NCI-H82 (cell line): ENCODE measurements at regions not wholly inside any gene's neighbourhood (a gene's known extent, or its start where the extent isn't known, plus 50 kb on each side); places are given as distances from the start of the nearest gene placed in this dataset.

Source experiments
- DNase-seq: peaks from one replicate; lab custom pipeline; 2025; lab: John Stamatoyannopoulos, UW

DNA sequence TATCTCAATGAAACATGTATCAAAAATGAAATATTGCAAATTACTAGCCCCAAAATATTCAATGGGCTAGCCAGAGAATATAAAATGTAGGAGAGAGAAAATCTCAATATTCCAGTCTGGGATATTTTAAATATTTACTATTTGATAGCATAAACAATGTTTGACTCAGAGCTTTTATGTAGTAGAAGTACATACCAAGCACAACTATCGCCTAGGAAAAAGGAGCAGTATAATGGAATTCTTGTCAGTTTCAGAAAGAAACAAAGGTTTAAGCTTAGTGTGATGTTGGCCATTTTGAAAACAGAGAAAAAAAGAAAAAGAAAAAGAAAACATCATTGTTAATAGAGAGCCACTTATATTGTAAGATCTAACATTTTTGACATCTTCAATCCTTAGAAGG, 1961.9 kb upstream of the CELF4 start:
- no peak for DNase-seq

DNA sequence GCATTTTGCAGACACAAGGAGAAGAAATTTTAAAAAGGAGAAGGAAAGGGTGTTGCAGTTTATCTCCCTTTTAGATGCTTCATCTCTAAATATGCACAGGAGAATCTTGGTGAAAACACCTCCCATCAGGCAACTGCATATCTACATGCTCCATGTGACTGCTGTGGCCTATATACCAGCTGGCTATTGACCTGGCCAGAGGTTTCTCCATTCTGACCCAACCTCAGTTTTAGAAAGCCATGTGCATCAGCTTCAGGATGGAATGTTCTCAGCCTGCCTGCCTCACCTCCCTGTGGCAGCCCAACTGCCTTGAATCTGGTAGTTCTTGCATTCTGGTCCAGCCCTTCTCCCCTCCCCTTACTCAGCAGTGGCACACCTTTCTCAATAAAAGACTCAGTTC, 1958.8 kb upstream of the CELF4 start:
- DNase-seq = no peak

DNA sequence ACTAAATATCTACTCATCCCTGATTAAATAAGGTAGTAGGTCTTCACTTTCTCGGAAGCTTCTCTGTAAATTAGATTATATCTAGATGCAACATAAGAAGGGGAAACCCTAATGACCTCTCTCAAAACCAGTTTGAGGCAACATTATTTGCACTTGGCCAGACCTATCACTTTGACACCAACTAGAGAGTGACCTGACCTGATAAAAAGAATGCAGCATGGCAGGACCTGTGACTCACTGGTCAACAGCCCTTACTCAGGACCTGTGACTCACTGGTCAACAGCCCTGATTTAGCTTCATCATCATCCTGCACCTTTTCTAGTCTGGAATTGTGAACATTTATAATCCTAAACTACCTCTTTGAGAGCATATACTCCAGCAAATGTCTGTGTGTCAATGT, 1957.7 kb upstream of the CELF4 start:
- DNase-seq = no peak

DNA sequence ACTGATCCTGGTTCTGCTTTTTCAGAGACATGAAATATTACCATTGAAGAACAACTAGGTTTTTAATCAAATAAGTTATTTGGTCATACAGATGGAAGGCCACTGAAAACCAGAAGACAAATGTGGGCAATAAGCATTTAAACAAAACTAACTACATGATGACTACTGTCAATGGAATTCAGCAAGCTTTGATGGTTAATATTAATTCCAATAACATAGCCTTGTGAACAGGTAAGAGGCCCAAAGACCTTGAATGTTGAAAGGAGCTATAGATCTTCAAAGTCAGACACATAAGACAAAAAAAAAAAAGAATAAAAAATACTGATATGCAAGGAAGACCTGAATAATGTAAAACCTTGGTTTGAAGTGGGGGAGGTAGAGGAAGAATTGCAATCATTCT, 1955.6 kb upstream of the CELF4 start:
- no peak for DNase-seq

DNA sequence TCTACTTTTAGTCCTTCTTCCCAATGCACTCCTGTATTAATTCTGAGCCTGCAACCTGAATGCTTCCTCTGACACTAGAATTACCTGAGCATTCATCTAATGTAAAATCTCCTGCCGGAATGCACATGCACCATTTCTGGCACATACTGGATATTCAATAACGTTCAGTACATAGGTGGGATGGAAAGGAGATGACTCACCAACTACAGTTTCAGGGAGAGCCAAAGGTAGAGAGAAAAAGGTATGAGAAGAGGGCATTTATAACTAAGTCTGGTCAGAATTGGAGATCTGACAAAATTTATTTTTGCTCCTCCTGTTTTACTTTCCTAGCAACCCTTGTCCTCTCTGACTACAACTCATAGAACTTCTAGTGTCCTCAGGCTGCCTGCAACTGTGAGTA, 1954.1 kb upstream of the CELF4 start:
- no peak for DNase-seq

DNA sequence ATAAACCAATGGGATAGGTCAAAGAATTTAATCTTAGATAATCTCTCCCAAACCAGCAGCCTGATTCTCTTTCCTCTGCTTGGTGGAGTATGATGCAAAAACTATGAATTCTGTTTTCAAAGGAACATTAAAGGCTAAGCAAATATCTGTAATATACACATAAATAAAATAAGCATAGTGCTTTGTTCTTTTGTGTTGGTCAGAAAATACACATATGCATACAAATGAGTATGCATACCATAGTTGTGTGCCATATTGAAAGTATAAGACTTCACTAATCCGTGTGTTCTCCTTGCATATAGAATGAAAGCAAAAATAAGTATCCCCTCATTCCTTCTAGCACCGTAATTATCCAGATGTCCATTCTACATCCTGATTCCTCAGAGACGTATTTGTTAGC, 1949.7 kb upstream of the CELF4 start:
- DNase-seq = no peak

DNA sequence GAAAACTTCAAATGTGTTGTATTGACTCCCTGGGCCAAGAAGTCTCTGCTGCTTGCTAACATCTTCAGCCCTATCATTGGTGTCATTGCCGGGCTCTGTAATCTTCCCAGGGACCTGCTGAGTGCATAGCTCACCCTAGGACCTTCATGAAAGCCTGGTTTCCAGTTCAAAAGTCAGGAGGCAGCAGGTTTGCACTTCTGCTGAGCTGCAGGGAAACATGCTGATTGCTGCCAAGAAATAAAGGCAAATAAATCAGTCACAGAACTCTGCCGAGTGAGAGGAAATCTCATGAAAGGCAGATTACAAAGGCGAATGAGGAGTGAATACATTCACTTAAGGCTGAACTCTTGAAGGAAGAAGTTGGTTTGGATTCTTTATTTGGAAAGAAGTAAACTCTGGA, 1947.6 kb upstream of the CELF4 start:
- DNase-seq = no peak

DNA sequence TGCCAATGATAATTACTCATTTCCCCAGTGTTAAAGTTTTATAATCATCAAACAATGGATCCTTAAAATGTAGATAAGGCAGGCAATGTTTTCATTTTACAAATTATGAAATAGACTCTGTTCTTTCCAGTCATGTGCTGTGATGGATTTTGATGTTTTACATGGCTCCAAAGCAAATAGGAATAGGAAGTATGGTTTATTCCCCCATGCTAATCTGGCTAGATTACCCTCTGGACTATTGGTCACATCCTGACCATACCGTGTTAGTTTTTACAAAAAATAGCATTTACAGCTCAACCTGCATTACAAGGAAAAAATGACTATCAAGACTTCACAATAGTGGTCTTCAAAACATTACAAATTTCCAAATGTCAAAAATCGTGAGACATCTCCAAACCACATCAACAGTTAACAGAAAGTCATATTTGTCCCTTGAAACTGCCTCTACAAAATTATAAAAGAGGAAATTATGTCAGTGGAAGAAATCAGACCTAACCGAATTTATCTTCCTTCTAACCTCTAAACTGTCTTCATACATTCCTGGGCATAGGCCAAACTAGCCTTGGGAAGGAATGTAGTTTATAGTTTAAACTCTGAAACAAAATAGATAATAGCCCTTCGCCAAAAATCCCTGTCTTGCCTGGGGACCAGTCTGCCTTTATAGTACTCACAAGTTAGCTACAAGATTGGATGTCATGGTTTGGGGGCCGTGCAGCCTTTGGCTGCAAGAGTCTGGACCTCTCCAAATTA, 1941.2 kb upstream of the CELF4 start:
- DNase-seq = no peak

DNA sequence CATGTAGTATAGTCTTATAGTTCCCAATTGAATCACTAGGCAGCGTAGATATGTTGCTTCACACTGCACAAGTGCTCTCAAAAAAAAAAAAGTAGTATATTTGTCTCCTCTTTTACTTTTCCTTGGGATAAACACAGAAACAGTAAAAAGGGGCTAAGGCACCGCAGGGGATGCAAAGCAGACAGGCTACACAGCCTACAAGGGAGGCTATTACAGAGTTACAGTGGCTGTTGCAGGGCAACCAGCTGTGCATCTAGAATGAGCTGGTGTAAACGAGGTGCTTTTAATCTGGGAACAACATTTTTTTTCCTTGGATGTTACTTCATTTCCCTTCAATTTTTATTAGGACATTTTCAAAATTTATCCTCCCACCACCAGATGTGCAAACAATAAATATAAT, 1934.7 kb upstream of the CELF4 start:
- DNase-seq = no peak

DNA sequence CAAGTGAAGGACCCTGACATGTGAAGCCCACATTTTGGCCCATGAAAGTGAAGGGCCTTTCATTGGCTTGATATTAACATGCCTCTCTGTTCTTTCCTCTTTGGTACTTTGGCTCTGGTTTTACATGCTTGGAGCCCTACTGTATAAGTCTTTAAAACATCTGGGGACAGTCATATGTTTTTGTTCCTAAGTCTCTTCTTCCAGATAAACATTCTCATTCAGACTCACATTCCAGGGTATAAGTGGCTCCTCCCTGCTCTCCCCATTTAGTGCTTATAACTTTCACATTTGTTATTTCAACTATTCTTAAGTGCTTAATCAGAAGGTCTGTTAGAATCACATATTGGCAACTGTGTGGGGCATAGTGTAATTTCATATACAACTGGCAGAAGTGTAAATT, 1932.2 kb upstream of the CELF4 start:
- DNase-seq = no peak

DNA sequence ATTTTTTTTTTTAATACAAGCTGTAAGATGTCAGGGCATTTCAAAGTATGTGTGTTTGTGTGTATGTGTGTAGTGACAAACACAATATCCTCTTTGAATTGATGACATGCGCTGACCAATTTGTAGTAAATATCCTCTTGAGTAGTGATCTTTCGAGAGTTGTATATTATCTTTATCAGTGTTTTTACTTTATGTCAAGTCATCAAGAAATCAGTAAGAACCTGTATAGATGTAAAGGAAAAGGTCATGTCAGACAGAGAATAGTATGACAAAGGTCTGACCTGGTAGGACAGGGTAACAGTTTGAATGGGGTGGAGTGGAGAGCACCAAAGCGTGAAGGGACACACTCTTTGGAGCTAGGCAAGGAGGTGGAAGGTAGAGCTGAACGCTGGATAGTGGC, 1931.4 kb upstream of the CELF4 start:
- no peak for DNase-seq

DNA sequence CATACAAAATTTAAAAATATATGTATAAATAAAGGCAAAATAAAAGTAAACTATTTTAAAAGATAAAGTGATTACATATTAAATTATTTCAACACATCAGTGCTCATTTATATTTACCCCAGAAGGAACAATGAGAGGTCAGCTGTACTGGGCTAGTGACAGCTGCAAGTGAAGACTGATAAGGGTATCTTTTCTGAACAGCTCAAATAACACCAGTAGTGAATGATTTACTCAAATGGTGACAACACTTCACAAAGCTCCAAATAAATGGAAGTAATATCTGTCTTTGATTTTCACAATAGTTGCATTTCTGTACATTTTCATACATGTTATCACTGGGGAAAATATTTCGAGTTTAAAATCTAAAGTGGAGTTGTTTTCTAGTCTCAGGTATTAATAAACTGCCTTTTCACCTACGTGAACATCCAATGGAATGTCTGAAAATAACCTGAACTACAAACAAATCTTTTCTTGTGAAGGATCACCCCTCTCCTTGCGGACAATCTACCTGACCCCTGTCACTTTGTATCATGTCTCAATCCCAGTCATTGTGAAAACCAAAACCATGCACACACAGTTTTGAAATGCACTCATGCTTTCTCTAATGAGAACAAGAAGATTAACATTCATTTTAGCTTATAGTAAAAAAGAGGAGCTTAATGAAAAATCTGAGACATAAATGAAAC, 1928.8 kb upstream of the CELF4 start:
- no peak for DNase-seq

DNA sequence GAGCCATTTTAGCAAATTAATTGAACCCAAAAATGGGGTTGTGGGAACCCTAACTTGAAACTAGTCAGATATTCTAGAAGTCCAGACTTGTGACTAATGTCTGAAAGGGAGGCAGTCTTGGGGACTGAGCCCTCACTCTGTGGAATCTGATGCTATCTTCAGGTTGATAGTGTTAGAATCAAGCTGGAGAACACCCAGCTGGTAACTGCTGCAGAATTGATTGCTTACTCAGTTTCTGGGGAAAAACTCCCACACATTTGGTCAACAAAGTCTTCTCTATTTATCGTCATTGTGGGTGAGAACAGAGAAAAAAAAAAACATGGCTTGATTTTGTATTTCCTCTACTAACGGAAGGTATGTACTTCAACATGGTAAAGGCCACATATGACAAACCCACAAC, 1925.8 kb upstream of the CELF4 start:
- no peak for DNase-seq

DNA sequence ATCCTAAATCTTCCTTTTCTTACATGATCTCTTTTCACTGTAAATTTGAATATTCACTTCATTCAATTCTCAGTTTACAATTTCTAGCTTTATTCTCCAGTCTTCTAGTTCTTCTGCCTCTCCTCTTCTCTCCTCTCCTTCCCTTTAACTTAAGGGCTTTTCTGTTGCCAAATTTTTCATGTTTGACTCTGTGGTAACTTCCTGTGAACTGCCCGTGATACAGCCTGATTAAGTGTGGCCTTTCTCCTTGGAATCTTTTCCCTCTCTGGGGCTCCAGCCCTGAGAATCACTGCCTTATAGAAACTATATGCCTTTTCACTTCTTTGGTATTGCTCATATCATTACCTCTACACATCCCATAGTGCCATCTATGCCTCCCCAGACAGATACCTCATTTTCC, 1923.8 kb upstream of the CELF4 start:
- DNase-seq = peak; percentile 2

DNA sequence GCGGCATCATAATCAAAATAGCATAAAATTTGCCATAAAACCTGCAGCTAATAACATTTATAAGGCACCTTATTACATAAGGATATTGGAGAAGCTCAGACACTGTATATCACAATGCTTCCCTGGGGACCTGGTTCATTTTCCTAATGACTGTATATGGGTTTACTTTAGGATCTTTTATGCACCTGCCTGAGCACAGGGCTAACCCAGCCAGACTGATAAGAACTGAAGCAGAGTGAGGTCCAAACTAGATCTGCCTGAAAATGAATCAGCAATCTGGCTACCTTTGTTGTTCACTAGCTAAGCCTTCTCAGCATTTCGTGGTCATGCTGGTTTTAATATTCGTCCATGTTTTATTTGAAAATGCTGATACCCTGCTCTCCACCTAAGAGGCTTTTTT, 1922.3 kb upstream of the CELF4 start:
- peak; percentile 64 for DNase-seq

DNA sequence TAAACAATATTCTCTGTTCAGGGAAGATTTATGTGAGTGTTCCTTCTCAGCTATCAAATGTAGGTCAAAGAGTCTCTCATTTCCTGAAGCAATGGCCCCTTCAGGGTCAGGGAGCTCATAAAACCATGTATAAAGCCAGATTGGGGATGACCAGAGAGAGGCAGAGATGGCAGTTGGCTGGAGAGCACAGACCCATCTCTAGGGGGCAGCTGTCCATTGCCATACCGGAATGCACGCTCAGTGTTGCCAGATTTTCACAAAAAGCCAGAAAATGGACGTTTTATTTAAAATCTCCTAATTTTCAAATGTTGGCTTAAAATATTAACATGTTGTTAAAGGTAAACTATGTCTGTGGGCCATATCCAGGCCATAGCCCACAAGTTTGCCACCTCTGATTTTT, 1920.7 kb upstream of the CELF4 start:
- no peak for DNase-seq

DNA sequence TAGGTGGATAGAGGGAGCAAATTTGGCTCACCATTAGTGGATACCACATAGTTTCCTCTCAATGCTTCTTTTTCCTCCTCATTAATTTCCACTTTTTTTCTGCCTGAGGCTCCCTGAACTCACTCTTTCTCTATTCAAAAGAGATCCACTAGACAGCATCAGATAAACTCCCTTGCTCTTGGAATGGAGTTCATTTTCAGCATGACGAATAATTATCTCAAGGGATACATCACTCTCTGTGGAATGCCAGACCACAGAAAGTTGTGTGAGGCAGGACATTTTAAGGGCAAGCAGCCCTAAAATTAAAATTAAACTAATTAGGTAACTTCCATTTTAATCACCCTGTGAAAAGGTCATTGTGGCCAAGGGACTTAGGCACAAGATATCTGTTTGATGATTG, 1920.1 kb upstream of the CELF4 start:
- no peak for DNase-seq

DNA sequence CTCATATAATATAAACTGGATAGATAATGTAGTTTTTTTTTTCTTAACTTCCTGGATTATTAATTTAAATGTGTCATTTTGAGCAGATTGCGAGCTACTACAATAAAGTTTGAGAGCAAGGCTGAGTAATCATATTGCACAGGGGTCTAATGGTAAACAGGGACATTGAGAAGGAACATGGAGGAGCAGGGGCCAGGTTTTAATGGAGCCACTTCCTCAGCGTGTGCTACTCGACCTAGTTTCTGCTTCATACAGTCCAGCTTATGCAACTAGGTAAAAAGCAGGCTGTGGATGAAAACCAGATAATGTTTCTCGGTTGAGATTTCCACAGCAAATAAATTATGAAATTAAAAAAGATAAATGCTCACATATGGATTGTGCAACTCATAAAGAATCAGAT, 1915.7 kb upstream of the CELF4 start:
- DNase-seq = no peak

DNA sequence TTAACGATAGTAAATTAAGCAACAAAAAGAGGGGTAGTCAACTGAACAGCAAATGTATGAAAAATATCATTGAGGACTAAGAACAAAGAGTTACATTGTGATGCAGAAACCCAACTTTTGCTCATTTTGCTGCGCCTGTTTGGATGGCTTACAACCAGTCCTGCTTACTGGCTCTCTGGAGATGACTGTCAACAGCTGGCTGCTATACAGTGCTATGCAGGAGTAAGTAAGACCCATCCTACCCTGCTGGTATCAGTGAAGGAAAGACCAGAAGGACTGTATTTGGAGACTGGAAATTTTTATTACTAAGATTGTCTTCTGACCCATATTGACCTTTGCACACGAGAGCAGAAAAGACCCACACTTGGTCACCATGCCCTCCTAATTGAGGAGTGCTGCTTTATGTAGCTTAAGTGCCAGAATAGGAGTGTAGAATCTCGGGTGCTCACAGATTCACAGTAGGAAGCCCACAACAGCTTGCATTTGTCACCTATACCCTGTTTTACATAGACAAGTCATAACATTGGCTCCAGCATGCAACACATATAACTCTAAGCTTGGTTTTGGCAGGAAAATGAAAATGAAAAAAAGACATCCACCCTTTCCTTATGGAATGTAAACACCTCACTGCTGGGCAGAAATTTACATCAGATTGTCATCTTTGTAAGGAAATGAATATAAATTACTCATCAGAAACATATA, 1915.0 kb upstream of the CELF4 start:
- no peak for DNase-seq

DNA sequence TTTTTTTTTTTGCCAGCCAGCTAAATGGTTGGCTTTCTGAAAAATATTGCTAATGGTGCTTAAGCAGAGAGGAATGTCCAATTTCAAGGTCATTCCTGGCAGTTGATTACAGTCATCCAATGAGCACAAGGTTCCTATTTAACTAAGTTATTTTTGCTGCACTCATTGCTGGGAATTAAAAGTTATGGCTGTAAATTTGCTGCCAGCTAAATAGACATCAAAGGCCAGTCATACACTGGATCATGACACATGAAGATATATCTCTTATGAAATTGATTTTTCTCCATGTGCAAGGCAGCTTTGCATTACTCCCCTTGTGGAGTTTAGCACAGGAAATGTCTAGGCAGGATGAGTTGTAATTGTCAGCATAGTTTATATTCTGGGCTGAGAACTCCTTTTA, 1898.4 kb upstream of the CELF4 start:
- DNase-seq = no peak

DNA sequence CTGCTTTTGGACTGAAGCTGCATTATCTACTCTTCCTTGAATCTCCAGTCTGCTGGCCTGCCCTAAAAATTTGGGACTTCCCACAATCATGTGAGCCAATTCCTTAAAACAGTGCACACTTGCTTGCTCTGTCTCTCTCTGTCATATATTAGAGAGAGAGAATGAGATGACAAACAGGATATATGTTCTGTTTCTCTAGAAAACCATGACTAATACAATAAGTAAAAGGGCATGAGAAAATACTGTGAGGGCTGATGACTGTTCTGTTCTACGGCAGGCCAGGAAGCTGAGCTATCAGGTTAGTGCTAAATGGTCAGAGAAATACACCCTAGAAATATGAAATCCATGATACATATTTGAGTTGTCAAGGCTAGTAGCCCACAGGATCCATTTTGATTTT, 1896.8 kb upstream of the CELF4 start:
- no peak for DNase-seq

DNA sequence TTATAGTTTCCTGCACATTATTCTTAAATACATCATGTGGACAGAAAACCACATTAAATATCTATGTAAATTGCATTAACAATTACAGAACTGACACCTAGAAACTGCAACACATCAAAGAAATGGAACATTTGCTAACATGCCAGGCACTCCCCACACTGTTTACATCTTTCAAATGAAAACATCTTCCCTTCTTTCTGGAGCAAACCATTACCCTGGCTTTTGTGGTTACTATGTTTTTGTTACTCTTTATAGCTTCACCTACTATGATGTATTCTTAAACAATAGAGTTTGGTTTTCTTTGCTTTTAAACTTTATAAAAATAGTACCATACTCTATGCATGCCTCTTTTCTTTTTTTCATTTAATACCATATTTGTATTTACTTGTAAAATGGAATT, 1894.5 kb upstream of the CELF4 start:
- DNase-seq = no peak

DNA sequence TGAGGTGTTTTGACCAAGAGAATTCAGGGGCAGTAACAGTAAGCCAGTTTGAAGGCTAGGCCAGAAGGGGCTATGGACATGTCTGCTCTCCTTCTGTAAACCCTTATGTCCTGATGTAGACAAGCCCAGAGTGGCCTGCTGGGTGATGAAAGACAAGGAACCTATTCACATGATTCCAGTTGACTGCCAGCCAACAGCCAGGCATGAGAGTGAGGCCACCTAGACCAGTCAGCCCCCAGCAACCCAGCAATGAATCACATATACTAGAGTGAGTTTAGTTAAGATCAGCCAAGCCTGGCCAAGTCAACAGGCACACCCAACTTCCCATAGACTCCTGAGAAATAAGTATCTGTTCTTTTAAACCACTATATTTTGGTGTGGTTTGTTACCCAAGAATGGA, 1889.7 kb upstream of the CELF4 start:
- no peak for DNase-seq
